NT2/D1 (cell line): ENCODE measurements at regions not wholly inside any gene's neighbourhood (a gene's known extent, or its start where the extent isn't known, plus 50 kb on each side); places are given as distances from the start of the nearest gene placed in this dataset.

Source experiments
- YY1 ChIP-seq: IDR thresholded peaks from 2 replicates; pipeline ENCODE4 v1.6.1; 2011; ENCODE audit not compliant: insufficient read length, insufficient read depth
- ZNF274 ChIP-seq: IDR thresholded peaks from 2 replicates; pipeline ENCODE4 v1.6.1; 2011; ENCODE audit warnings: mild to moderate bottlenecking, low read depth, low read length

DNA sequence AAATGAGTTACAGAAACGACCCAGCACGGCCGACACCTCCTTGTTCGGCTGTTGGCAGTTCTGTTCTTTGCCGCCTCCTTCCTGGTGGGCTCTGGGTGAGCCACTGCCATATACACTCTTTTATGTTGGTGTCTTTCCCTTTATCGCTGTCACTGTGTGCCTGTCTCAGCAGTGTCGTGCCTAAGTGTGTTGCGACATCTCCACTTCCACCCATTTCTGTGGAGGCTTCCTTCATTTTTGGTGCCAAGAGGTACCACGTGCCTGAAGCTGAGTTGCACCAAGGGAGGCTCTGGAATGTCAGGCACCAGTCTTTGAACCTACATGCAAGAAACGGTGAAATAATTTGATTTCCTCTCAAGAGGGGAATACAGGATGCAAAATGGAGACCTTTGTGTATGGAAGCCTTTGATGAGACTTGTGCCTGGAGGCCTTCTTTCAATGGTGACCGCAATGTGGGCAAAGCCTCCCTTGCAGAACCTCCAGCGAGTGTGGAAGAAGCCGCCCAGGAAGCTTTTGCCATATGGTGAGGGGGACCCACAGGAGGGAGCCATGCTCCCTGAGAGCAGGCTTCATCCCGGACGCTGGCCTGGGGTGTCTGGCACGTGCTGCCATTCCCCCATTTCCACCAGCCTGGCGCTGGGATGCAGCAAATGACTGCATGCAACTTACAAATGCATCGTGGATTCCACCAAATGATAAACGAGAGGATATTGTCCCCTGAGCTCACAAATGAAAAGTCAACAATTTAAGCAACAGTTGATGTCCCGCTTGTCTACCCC lies 136.2 kb downstream of the TEX29 start:
- TF ChIP-seq YY1 (no peak), ZNF274 (no peak)
